ENCODE measurements at regions not wholly inside any gene's neighbourhood (a gene's known extent, or its start where the extent isn't known, plus 50 kb on each side); places are given as distances from the start of the nearest gene placed in this dataset.
"Not testable (repeated sequence)": the region's sequence is repeated elsewhere in the genome, so short reads cannot be mapped to it uniquely, and the experiment has no call there.

- DNase-seq: no peak
These were observed 56.2 kb downstream of the PABPC4L start for GRCh38 chr4:134145369-134145768.

GRCh38 chr4:134144337-134144736 is 57.3 kb downstream of the PABPC4L start:
- DNase-seq: no peak

- no peak for DNase-seq
These were observed 59.9 kb downstream of the PABPC4L start for GRCh38 chr4:134141728-134142127.

- no peak for DNase-seq
These were observed 62.4 kb downstream of the PABPC4L start for GRCh38 chr4:134139188-134139587.

- no peak for DNase-seq
These were observed 69.4 kb downstream of the PABPC4L start for GRCh38 chr4:134132086-134132783.

GRCh38 chr4:134126955-134127354 is 74.6 kb downstream of the PABPC4L start:
- no peak for DNase-seq

GRCh38 chr4:134126000-134126560 is 75.5 kb downstream of the PABPC4L start:
- DNase-seq: no peak

- DNase-seq: no peak
These were observed 78.7 kb downstream of the PABPC4L start for GRCh38 chr4:134122903-134123302.

GRCh38 chr4:134117392-134118183 is 84.0 kb downstream of the PABPC4L start:
- no peak for DNase-seq

- DNase-seq: no peak
These were observed 111.7 kb downstream of the PABPC4L start for GRCh38 chr4:134089885-134090284.

GRCh38 chr4:134085496-134085895 is 116.1 kb downstream of the PABPC4L start:
- no peak for DNase-seq

GRCh38 chr4:134079085-134079484 is 122.5 kb downstream of the PABPC4L start:
- not testable (repeated sequence) for DNase-seq

- DNase-seq: no peak
These were observed 123.2 kb downstream of the PABPC4L start for GRCh38 chr4:134078230-134078914.

- no peak for DNase-seq
These were observed 127.9 kb downstream of the PABPC4L start for GRCh38 chr4:134073711-134074110.

GRCh38 chr4:134072137-134072536 is 129.5 kb downstream of the PABPC4L start:
- DNase-seq: no peak

- DNase-seq: no peak
These were observed 131.4 kb downstream of the PABPC4L start for GRCh38 chr4:134070174-134070573.

GRCh38 chr4:134057356-134057755 is 144.2 kb downstream of the PABPC4L start:
- no peak for DNase-seq

GRCh38 chr4:134046221-134046620 is 155.4 kb downstream of the PABPC4L start:
- not testable (repeated sequence) for DNase-seq

- DNase-seq: no peak
These were observed 156.2 kb downstream of the PABPC4L start for GRCh38 chr4:134045411-134045810.

GRCh38 chr4:134043266-134043665 is 158.3 kb downstream of the PABPC4L start:
- no peak for DNase-seq

GRCh38 chr4:134028421-134028820 is 173.2 kb downstream of the PABPC4L start:
- DNase-seq: no peak

- DNase-seq: no peak
These were observed 173.7 kb downstream of the PABPC4L start for GRCh38 chr4:134027931-134028330.

- DNase-seq: no peak
These were observed 177.3 kb downstream of the PABPC4L start for GRCh38 chr4:134024251-134024650.

Data from NCI-H1694 (cell line).